Medulla oblongata (tissue), 1 donor: ENCODE measurements at regions not wholly inside any gene's neighbourhood (a gene's known extent, or its start where the extent isn't known, plus 50 kb on each side); places are given as distances from the start of the nearest gene placed in this dataset.

Experiments
- DNase-seq: peaks from one replicate; pipeline ENCODE4 v3.0.0-alpha.2; 2015; ENCODE audit errors: extremely low spot score

DNA sequence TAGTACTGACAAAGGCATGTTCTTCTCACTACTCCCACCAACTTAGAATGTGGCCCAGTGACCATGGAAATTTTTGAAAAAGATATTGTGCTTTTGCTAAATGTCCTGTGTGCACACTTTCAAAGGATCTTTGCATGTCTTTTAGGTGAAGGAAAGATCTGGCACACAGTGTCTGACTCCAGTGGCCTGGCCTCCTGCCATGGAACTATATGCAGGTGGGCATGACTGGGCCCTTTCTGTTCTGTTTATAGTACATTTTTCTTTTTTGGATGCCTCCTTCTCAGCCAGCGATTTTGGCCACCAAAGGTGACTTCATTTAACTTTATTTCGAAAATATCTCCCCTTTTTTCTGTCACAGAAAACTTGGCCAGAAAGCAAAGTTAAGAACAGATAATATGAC is 999.7 kb upstream of the PIK3C3 start:
- DNase-seq: no peak

DNA sequence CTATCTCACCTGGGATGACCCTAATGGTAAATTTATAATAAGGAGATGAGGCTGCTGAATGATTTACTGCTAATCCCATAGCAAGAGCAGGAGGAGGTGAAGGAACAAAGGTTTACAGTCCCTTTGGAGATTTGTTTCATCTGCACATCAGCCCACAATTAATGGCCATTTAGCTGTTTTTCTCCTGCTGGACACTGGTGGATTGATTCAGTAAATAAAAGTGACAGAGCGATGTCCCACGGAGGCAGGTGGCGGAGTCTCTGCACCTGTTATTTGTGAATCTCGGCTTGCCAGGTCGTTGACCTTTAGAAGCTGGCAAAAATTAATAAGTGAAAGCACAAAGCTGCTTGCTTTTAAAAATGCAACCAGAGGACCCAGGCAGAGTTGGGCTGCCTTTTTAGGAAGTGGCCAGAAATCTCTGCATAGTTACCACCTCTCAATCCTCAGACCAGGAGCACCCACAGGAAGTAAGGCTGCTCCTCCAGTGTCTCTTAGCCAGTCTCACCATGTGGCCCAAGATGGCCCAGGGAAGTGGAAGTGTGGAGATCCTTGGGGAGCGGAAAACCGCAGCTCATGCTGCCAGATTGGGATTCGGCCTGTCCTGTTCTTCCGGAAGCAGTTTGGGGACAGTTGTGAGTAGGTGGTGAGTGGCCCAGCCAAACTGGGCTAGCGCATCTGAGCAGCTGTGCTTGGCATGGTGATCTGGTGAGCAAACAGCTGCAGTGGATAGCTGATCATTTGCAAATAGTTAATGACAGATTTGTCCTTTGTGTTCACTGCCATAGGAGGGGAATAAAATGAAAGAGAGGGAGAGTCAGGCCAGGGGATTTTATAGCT is 1005.7 kb upstream of the PIK3C3 start:
- no peak for DNase-seq

DNA sequence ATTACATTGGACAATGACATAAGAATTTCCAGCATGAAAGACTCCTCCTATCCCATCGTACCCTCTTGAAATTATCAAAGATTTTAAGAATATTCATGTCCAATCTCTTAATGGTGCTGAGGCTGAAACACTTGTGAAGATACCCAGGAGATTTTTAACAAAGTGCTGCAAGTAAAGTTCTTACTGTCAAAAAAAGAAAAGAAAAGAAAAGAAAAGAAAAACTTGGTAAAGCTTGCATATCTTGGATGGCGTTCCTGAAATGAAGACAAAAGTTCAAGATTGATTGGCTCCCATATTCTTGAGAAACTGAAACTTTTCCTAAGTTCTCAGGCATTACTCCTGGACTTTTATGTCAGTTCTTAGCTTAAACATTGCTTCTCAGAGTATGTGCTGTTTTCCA is 1010.5 kb upstream of the PIK3C3 start:
- no peak for DNase-seq

DNA sequence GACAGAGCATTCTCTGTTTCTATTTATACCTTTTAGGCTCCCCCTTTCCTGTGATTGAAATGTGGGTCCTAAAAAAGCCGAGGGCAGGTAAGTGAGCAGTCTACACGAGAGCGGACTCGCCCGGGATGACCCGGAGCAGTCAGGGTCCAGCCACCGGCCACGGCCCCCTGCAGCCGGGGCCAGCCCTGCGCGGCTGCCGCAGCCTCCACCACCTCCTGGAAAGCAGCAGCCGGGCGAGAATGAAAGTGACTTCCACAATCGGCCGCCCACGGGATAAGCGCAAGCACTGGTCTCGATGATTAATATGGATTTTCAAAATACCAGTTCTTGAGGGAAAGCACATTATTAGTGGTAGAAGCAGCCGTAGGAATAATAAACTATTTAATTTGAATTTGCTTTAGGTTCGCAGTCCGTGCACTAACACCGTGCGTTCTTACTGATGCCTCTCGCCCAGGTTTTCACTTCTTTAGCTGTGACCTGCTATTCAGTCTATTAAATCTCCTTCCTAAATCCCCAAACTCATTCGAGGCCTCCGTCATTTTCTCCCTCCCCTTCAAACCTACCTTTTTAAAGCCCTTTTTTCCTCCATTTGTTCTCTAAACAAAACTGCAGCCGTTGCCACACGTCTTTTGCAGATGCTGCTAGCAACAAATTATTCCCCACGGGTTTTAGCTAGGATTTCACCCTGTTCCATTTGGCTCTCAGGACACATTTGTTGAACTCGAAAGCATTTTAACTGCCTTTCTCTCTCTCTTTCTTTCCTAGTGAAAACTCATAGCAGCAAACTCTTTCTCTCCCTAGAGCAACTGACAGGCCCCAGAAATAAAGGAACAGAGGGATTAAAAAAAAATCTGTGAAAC is 1015.1 kb upstream of the PIK3C3 start:
- DNase-seq: peak; percentile 4

DNA sequence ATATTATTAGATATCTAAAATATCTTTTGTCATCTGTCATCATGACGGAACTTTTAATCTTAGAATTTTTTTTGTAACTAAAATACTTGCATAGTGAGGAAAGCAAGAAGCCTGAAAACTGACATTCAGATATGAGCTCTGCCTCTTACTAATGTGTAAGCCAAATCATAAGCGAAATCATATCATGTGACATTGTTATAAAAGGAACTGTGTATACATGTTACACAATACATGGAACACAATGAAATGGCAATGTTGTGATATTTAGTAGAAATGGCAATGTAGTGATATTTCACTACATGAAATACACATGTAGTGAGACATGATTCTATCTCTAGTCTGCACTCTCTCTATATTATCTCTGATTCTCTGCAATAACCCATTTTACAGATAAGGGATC is 1016.4 kb upstream of the PIK3C3 start:
- DNase-seq: no peak

DNA sequence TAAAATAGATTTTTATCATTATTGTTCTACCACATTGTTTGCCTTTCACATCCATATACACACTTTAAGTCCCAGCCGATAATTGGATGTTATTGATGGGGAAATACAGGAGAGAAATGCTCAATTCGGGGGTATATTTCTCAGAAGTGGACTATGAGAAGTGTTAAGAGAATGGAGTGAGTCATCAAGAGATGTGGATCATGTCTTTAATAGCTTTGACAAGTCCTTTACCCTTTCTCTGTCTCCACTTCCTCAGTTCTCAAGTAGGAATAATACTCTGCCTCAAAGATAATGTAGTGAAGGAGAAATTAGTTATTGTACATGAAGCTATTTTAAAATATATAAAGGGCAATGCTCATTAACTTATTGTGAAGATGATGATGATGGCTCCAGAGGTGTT is 1017.6 kb upstream of the PIK3C3 start:
- DNase-seq: no peak

DNA sequence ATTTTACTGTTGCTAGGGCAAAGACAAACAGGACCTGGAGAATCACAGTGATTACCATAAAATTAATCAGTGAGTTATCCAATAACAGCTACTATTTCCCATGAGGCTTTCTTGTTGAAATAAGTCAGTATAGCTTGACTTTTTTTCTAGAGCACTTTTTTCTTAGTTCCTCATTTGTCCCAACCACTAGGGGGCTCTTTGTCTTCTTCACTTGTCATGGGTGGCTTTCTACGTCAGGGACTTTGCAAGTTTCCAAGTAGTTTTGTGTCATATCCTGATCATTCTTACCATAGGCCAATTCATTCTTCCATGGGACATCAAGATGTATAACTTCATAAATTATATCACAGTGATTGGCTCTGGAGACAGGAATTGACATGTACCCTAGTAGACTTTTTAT is 1019.6 kb upstream of the PIK3C3 start:
- DNase-seq: peak; percentile 5

DNA sequence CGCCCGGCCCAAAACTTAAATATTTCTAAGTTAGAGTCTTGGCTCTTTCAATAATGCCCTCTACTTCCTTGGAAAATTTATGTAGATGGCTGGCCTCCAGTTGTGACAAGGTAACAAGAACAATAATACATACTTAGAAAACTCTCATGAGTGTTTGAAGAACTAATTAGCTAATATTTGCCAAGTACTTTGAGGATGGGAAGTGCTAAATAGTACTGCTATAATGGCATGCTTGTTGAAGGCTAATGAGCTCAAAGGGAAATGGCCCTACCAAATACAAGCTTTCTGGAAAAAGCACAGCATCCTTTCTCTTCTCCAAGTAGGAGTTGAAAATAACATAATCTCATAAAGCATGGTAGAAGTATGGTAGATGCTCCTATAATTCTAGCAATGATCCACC is 1022.2 kb upstream of the PIK3C3 start:
- DNase-seq: no peak

DNA sequence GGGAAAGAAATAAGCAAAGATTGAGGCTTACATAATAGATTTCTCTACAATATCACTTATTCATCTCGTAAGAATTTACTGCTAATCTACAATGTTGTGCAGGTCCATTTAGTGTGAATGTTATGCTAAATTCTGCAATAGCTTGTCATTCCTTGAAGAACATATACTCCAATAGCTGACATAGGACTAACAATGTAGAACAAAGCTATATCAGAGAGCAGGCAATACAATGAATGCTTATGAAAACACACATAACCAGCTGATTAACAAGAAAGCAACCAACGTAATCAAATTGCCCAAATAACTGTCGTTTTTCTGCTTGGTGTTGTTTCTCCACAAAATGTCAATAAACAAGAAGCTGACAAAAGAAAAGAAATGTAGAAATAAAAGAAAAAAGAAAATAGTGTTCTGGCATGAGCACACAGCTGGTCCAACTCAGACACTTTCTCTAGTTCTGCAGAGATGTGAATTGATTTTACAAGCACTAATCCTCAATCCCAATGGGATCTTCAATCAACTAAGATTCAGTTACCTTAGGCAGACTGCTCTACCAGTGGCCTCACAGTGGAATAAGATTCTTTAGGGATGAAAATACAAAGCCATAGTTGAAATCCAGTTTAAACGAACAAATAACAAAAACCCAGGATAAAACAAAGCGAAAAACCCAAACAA is 1024.7 kb upstream of the PIK3C3 start:
- DNase-seq: no peak

DNA sequence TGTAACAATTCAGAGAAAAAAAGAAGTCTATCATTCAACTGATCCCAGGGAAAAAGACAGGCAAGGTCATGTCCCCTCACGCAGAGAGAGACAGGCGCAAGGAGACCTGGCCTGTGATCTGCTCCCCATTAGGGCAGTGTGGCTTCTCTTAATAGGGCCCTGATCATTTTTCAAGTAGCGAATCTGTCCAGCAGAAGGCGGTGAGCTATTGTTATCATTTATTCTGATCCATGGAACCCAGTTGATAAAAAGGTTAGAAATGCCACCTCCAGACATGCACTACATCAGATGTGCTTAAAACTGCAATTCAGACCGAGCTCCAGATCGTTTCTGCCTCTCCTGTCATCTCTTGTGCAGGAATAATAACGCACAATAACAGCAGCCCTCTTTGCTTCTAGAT is 1025.6 kb upstream of the PIK3C3 start:
- no peak for DNase-seq

DNA sequence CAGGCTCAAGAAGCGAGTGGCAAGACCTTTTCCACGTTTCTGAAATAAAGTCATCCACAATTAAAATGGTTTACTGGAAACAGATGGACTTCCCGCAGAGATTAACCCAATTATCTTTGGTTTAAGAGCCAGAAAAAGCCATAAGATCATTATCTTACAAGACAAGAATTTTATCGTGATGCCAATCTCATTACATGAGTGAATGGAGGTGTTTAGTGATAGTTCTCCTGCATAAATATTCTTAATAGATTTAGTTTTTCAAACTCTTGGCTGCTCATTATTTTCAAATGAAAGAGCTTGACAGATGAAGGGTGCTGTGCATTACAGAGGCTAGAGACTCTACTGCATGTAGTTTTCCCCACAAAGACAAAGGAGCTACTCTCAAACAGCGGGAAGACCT is 1028.4 kb upstream of the PIK3C3 start:
- no peak for DNase-seq

DNA sequence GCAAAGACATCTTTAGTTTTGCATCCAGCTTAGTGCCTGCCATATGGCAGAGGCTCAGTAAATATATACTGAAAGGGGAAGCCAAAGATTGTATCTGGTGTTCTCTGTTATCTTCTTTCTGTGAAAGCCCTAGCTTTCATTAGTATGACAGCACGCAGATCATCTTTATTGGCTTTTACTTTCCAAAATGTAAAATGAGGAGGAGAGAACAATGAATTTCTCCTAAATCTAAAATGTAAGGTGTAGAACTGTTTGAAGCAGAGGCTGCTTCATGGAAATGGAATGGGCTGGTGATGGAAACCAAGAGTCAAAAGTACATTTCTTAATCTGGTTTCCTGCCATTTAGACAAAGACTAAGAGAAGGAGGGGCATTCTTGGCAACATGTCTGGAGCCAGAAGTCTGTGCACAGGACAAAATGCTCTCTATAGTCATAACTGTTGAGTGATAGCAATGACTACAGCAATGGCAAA is 1029.9 kb upstream of the PIK3C3 start:
- no peak for DNase-seq

DNA sequence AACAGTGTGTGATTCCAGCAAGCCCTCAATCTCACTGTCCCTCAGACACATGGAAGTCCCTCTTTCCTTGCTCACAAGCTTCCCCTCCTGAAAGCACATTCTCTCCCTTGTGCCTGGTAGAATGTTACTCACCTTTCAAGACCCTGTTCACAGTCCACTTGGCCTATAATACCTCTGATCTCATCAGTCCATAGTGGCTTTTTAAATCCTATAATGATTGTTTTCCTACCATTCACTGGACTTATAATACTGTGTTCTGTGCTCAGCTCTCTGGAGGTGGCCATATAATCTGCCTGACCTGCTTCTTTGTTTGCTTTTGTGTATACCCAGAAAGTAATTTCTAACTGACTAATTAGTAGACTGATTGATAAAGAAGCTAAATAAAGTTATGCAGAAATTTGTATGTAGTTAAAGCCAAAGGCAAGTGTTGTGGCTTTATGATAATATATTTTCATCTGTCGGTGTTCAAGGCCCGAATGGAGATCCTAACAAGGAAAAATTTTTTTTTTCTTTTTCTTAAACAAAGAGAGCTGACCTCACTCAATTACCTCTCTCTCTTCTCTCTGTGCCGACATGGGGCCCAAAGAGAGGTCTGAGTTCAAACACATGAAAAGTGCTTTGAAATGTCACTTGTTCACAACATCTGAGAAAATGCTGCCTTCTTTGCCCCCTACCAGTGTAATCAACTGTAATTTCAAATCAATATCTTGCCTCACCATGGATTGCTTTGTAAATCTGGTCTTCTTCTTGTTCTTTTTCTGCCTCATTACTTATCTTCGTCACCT is 1033.0 kb upstream of the PIK3C3 start:
- DNase-seq: no peak

DNA sequence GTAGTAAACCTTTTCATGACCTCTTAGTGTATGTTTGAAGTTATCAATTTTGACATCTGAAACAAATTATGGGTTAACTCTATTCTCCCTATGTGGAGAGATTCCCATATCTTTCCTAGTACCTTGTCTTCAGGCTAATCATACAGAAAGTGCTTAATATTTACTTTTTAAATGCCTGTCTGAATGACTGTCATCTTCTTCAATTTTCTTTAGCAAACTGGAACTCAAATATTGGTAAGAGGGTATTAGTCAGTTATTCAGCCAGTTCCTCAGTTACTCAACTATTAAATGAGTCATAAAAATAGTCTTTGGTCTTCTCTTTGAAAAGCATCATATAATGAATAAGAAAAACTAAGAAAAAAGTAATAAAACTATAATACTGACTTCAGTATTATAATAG is 1038.0 kb upstream of the PIK3C3 start:
- no peak for DNase-seq

DNA sequence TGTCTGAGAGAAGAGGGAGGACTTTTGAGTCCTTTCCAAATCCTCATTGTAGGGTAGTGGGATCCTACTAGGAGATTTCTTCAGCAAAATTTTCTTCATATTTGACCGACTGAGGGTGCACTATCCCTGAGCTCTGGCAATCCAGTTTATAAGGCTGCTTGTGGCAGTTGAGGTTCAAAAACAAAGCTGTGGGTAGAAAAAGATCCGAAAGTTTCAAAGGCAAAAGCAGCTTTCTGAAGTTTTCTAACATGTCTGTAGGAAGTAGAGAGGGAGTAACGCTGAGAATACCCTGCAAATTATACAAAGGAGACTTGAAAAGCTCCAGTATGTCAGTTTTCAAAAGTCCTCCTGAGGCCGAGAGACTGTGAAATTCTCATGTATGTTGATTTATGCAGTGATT is 1039.3 kb upstream of the PIK3C3 start:
- DNase-seq: no peak

DNA sequence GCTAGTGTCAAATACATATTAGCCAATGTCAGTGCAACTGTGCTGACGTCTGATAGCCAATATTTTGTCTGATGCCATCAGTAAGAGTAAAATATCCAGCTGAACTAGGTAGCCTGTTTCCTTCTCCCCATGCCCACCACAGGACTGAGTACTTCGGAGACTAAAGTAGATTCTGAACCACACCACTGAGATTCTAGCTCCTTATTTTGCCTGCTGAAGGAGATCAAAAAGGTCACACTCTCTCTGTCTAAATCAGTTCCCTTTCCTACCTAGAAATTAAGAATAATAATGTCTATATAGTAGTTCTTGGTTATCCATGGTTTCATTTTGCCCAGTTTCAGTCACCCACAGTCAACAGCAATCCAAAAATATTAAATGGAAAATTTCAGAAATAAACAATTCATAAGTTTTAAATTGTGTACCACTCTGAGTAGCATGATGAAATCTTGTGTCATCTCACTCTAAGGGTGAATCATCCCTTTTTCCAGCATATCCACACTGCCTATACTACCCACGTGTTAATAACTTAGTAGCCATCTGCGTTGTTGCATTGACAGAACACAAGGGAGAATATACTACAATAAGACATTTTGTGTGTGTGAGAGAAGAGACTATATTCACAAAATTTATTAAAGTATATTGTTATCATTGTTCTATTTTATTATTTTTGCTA is 1043.3 kb upstream of the PIK3C3 start:
- DNase-seq: no peak

DNA sequence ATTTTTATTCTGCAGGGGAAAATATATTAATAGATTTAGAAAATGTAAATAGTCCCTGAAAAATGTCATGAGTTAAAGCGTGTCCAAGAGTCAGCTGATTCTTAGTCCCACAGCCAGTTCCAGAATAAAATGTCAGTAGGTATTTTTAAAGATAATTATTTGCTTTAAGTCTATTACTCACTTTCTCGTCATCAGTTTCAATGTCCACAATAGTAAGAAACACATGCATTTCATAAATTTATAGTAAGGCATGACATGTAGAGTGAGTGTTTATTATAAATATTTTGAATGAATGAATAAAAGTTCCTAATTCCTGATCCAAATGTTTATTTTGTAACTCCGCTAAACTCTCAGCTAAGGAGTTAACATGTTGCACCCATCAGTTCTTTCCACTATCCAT is 1044.0 kb upstream of the PIK3C3 start:
- no peak for DNase-seq

DNA sequence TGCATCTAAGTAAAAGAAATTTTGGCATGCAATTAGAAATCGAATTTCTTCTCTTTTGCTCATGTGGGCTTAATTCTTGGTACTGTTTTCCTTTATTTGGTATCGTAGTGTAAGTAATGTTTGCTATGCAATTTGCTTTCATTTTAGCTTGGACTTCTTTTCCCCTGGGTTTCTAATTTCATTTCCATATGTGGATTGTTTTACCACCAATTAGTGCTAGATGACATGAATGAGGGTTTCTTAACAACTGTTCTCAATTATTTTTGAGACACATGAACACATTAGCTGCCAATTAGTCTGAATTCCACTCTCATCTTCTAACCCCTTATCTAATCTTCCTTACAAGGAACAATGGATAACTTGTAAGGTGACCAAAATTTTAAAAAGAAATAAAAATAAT is 1047.2 kb upstream of the PIK3C3 start:
- no peak for DNase-seq

DNA sequence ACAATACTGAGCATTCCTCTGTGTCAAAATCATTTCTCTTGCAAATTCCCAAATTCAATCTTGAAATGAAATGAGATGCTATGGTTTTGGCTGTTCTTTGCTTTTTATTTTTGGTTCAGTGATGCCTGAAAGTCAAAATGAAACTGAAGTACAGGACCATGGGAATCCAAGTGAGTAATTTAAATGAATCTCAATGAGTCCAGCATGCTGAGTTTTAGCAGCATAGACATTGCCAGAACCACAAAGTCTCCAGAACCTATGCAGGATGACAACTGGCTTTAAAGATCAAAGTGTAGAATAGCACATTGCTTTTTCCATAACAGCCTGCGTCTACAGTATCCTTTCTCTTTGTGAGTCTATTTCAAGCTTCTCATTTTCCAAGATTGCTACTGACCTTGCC is 1050.7 kb upstream of the PIK3C3 start:
- DNase-seq: no peak

DNA sequence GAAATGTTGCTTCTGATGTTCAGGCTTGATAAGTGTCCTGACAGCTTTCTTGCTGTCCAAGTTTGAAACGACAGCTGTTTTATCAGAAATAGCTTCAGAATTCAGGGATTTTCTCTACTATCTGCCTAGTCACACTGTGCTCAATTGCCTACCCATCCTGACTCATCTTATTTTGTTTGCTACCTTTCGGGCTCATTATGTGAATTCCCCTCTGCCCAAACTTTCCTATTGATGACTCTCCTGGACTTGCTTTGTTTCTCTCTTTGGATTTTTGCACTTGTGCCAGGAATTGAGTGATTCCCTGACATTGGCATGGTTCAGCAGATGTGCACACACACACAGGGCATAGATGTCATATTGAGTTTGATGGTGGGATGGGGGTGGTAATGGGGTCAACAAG is 1052.6 kb upstream of the PIK3C3 start:
- DNase-seq: no peak

DNA sequence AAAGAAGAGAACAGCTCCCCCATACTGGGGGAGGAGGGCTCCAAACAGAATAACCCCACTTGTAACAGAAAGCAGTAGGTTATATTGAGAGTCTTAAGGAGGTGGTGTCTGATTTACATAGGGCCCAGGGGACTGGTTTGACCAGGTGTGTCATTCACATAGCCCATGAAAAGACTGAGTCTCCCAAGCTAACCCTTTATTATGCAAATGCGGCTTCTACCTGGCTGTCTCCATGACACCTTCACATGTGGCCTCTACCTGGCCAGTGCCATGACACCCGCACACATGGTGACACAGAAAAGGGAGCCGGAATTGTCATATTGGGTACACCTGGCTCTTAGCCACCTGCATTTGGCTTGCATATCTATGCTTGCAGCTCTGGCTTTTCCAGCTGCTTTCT is 1057.2 kb upstream of the PIK3C3 start:
- no peak for DNase-seq
